GM18519 (cell line): ENCODE measurements at regions not wholly inside any gene's neighbourhood (a gene's known extent, or its start where the extent isn't known, plus 50 kb on each side); places are given as distances from the start of the nearest gene placed in this dataset.

Experiments used
- ATAC-seq: cut with Tn5 transposase; IDR thresholded peaks from one replicate; pipeline ENCODE4 v1.9.1; 2021; ENCODE audit warnings: mild to moderate bottlenecking, moderate library complexity; ENCODE audit not compliant: unreplicated experiment, low FRiP score

DNA sequence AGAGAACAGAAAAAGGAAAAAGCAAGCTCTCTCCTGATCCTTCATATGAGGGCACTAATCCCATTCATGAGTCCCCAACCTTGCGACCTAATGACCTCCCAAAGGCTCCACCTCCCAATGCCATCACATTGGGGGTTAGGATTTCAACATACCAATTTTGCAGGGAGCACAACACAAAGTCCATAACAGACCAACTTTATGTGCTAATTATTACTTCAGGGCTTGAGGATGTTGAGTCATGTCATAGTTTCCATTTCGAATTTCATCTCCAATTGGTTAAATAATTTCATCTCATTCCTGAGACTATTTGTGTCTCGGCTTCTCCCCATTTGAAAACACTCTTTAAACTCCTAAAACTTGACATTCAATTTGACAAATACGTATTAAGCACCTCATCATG lies 69.9 kb upstream of the KLF7 start:
- ATAC-seq, result no peak

DNA sequence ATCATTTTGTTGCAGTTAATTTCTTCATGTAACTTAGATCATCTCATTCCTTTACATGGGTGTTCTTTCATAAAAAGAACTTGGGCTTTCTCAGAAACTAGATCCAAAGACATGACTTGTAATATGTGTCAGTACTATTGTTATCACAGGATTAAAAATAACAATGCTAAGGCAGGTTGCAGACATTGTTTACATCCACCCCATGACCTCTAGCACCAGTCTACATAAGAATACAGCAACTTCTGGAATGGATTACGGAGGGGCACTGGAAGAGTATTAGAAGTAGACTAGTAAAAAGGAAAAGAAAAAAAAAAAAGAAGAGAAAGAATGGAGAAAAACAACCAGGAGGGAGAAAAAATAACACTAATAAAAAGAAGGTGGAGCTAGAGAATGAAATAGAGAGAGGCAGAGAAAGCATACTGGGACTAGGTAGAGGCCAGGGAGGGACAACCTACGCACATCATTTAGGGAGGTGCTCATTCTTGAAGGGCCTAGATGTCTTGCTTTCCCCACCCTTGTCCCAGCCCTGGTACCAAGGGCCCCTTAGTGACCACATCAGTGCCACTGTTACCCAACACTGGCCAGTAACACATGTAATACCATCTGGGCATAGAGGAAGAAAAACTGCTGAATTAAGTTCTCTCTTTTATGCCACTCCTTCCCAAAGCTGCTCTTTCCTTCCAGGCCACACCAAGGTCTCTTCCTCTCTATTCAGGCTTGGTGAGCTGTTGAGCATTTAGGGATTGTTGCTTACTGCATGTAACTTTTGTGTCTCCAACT lies 70.6 kb upstream of the KLF7 start:
- ATAC-seq, result no peak

DNA sequence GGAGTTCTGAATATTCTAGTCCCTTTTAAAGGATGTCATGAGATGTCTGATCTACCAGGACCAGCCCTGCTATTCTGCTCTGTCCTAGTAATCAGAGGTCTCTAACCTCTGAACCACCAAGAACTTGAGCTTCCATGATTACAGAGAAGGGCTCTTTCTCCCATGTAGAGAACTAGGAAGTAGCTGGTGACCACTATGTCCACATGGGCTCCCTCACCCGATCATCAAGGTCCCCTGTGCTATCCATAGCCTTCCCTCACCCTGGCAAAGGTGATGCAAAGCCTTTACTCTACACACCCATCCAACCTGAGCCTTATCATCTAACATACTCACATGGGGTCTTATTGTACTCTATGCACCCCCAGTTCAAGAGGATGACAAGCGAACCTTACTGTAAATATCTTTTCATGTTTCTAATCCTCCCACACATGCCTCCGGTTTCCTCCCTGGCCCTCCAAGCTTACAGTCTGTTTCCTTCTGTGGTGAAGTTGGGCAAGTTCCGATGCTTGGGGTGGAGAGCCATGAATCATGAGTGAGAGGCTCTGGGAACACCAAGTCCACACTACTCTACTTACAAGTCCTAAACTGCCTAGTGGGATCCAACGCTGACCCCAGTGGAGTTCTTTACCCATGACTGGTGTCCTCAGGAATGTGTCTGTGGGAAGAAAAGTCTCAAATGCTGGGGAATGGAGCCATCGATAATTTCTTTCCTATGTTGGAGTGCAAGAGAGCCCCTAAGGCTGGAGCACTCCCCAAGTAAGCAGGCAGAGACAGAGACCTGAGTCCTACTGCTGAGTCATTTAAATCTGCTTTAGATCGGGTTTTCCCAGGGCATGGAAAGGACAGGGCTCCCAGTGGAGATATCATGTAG lies 73.3 kb upstream of the KLF7 start:
- no peak for ATAC-seq

DNA sequence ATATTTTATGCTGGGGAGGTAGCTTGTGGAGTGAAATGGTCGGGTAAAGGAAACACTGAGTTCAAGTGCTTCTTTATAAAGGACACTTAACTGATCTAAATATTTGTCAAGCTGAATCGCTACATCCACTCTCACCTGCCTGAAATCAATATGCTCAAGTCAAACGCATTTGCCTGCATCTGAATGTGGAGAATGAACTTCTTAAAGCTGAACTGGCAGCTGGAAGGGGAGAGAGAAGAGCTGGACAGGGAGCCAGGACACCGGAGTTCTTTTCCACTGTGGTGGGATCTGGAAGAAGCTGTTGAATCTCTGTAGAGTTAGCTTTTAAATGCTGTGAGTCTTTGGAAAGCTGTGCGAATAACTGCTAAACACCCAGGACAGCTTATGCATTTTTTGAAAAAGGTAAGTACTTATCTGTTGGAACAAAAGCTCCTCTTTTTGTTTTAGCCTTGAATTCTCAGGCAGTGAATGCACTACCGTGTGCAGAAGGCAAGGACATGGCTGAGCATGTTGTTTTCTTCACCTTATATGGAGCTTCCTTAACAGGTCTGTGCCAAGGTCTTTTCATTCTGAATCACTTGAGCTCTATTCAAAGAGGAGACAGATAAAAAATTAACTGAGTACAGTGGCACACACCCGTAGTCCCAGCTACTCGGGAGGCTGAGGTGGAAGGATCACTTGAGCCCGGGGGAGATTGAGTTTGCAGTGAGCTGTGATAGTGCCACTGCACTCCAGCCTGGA lies 74.2 kb upstream of the KLF7 start:
- ATAC-seq, result no peak

DNA sequence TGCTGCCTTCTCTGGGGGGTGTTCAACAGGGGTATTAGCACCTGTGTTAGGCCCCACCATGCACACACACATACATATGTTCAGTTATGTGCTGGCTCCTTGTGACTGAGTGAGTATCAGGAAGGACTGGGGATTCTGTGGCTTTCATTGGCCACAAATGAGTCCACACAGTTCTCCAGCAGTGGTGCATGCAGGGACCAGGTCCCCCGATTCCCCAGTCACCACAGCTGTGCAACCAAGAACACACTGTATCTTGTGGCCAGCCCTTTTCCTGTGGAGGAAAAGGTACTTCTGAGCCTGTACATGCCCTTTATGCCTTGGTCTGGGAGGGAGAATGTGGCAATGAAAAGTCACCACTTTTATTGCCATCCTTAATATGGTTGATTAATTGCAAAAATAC lies 74.9 kb upstream of the KLF7 start:
- no peak for ATAC-seq

DNA sequence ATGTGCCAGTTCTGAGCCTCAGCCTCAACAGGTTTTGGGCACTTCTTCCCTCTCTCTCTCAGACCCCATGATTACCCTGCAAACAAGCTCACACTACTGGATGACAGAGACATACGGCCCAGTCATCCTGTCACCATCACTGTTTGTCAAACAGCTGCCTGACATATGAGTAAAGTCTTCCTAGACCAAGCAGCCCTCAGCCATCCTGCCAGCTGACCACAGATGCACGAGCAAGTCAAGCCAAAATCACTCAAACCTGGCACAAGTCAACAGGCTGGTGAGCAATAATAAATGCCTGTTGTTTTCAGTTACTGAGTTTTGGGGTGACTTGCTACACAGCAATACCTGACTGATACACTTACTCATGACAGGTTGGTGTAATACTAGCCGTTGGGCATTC lies 75.5 kb upstream of the KLF7 start:
- no peak for ATAC-seq

DNA sequence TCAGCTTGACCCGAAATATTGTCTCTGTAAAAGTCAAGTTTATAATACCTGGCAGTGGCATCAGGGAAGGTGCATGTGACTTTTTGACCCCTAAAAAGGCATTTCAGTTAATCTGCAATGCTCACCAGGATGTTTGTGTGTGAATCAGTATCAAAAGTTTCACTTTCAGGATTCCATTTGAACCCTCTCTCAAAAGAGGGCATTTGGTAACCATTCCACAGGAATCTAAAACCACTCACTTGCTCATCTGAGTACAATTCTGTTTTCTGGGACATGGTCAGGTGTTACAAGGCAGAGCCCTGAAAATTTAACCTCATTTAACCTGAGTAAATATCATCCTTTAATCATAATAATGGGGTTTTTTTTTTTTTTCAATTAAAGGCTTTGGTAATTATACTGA lies 77.9 kb upstream of the KLF7 start:
- no peak for ATAC-seq

DNA sequence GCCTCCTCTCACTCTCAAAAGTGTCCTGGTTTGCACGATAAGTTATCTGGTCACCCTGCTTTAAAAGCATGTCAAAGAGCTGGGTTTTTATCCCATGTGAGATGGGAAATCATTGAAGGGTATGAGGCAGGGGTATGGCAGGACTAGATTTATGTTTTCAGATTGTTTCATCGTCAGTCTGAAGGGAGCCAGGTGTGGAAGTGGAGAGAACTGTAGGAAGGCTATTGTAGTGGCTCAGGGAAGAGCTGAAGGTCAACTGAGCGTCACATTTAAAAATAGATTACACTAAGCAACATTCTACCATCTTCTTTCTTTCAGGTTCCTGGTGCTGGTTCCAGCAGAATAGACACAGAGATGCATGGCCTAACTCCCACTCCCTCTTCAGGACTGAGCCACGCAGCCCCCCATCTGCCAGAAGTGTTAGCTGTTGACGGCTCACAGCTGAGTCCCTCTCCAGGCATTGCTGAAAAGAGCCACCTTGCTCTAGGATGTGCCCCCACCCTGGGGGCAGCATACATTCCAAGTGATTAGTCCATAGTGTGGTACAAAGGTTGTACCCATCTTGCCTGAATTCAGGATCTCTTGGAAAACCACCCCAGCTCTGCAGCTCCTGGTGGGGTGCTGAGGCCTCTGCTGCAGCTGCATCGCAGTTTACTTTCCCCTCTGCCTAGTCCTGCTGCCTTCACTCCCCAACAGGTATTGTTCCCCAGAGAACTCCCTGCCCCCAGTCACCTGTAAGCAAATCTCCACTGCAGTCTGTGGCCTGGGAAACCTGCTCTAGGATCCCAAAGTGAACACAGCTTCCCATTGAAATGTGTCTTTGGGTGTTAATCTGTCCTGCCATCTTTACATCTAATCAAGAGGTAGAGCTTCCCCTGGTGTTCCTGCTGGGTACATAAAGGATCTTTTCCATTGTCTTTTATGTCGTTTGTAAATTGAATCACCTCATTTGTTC lies 79.5 kb upstream of the KLF7 start:
- no peak for ATAC-seq

DNA sequence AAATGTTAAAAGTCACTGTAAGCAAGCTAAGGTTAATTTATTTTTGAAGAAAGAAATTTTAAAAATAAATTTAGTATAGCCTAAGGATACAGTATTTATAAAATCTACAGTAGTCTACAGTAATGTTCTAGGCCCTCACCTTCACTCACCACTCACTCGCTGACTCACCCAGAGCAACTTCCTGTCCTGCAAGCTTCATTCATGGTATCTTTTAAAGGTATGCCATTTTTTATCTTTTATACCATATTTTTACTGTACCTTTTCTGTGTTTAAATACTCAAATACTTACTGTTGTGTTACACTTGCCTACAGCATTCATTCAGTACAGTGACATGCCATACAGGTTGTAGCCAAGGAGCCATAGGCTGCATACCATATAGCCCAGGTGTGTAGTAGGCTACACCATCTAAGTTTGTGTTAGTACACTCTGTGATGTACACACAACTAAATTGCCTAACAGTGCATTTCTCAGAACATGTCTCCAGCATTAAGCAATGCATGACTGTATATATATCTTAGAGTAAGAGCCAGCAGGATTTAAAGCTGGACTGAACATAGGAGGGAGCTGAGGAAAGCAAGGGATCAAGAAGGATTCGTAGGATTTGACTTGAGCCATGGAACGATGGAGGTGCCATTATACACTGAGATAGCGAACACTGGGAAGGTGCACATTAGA lies 83.1 kb upstream of the KLF7 start:
- ATAC-seq, result no peak

DNA sequence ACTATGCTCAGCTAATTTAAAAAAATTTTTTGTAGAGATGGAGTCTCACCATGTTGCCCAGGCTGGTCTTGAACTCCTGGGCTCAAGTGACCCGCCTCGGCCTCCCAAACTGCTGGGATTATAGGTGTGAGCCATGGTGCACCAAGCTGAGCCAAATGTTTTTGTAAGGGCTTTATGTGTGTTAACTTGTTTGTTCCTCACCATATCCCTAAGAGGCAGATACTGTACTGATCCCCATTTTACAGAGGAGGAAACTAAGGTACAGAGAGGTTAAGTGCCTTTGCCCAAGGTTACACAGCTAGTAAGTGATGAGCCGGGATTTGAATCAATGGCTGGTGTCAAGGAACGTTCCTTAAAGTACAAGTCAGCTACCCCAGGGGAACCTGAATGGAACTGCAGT lies 85.3 kb upstream of the KLF7 start:
- no peak for ATAC-seq

DNA sequence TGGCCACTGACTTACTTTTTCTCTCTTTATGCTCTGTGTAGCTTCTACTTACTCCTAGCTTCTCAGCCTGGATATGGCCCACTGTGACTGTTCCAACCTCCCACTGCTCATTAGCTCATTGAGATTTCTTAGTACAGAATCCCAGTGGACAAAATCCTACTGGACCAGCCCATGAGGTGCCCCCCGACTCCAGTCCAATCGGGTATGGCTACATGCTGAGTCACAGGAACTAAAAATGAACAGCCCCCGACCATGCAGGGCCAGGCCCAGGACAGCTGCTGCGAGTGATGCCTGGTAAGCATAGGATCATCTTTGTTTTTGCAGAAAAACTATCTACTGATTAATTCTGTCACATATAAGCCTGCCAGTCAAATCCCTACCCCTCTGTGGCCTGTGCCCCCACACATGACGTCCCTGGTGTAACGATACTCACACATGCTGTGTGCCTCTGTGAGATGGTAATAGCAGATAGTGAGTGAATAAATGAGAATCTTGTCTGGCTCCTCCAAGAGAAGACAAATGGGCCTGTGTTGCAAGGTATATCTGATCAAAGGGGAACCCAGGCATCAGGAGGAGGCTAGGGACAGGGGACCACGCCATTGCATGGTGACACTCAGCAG lies 85.9 kb upstream of the KLF7 start:
- no peak for ATAC-seq

DNA sequence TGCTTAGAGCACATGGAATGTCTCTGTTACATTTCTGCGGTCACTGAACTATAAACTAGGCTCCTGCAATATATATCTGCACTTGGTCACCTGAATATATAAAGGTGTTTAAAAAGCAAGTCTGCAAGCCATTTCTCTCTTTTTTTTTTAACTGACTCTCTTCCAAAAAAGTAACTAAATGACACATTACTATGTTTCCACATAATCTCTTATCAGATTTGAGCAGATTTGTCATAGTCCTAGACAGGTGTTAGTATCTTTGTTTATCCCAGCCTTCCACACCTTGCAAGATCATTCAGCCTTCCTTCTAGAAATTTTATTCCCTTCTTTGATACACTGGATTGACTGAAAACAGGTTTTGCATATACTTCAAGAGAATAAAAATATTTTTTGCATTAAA lies 86.7 kb upstream of the KLF7 start:
- no peak for ATAC-seq

DNA sequence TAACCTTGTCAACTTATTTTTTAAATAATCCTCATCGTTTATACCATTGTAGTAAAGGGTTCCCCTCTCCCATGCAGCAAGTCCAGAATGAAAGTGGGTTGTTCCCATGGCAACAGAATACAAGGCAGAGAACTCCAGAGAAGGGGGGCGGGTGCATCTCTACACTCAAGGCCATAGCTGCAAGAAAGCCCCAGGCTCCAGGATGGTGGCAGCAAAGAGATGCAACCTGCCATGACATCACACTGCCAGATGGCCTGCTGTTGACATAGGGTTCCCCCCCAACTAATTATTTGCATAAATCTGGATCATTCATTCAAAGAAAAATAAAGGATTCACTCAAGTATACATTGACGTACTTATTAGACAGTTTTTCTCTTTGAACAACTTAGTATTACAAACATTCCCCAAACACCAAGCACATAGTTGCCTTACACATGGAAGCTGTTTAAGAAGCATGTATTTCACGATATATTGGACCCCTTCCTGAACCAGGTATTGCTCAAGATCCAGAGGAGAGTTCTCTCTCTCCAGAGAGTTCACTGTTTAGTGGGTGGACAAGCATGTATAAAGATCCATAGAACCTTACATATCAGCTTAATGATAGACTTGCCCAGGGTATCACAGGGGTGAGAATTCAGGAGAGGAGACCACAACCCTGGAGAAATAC lies 87.4 kb upstream of the KLF7 start:
- no peak for ATAC-seq

DNA sequence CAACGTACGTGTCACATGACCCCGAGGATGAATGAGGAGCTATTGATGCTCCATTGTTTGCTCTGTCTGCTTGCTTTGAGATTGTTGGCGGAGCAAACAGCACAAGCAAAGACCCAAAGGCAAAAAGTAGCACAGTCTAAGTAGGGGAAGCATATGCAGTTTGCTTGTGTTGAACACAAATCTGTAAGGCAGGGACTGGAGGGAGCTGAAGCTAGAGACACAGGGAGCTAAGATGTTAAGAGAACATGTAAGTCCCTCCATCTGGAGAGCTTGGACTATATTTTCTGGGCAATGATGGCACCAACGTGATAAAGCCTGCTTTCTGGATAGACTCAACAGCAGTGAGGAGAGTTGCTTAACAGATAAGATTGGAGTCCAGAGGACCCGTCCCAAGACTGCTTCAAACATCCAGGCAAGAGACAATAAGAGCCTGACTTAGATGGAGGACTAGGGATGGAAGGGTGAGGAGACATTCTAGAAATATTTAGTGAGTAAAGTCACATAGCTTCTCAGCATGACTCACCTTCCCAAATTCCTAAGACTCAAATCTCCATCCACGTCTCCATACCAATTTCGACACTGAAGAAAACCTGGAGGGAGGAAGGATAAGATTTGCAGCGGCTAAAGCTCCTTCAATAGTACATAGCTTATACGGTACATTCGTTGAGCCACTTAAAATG lies 88.1 kb upstream of the KLF7 start:
- ATAC-seq, result no peak

DNA sequence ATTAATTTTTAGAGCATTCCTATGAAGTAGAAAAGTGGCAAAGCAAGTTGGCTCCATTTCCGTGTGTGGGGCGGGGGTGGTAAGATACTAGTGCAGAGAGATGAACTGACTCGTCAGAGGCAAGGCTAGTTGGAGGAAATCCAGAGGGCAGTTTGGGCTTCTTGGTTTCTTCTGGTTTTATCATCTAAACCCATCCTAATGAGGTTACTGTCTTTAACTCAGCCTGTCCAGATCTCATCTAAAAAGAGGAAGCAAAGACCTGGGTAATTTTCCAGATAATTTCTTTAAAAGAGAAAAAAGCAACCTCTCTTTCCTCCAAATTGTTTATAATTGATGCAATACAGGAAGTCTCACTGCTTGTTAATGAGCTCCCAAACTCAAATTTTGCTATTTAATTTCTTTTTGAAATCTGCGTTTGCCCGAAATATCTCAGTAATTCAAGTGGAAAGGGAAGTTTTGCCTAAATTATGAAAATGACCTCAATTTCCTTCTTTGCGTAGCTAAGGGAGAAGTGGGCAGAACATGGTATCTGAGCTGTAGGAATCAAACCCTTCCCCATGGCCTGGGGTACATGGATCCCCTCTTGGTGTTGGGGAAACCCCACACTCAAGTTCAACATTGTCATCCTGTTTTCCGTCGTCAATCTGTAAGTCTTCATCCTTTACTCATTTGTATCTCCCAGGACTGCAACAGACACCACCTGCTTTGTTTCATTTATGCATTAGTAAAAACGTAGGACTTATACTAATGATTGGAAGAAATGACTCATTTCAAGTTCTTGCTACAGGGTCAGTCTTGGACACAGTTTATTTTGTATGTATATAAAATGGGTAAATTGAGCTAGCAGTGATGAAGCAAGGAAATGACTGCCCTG lies 89.1 kb upstream of the KLF7 start:
- no peak for ATAC-seq

DNA sequence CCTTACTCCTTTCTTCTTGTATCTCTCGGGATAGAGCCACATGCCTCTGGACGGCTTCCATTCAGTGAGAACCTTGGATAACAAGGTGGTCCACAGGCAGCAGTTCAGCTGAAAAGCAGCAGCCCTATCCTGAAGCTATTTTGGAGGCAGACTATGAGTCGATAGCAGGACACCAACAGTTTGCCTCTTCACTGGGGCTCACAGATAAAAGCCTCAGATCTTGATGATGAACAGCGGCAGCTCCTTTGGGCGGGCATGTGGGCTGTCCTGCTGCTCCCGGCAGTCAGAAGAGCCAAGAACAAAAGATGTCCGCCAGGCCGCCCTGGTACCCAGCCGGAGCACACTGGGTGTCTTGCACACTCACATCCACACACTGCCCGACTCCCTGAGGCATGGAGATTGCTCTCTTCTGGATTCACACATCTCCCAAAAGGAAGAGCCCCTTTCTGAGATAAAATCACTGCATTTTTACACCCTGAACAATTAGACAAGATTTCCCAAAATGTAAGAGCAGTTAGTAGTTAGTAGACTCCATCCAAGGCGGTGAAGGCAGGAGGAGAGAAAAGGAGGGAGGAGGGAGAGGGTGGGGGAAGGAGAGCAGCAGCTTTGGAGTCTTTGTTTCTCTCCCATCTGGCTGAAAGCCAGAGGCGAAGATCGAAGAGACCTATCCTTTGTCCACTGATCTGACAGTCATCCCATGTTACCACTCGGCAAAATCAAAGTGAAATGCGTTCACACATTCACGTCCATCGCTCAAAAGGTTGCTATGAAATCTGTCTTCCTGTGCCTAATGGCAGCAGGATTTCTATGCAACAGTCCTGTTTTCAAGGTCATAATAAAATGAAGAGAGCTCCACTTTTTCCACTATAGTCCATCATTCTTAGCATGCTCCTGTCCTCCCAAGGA lies 90.1 kb upstream of the KLF7 start:
- no peak for ATAC-seq
